Activated CD8-positive, alpha-beta memory T cell treated with anti-CD3 and anti-CD28 coated beads for 36 hours (primary cell): ENCODE measurements at regions not wholly inside any gene's neighbourhood (a gene's known extent, or its start where the extent isn't known, plus 50 kb on each side); places are given as distances from the start of the nearest gene placed in this dataset.
"Not testable (repeated sequence)": the region's sequence is repeated elsewhere in the genome, so short reads cannot be mapped to it uniquely, and the experiment has no call there.

ENCODE experiments used
- CTCF ChIA-PET: fragments of 350-600 bp; sonication (Branson Sonifier 250); formaldehyde crosslinking; loops from one replicate; lab custom pipeline; 2021; ENCODE audit warnings: antibody characterized with exemption; lab: Charles Lee
- POLR2A ChIA-PET: fragments of 350-600 bp; sonication (Branson Sonifier 250); formaldehyde crosslinking; loops from one replicate; lab custom pipeline; 2021; ENCODE audit warnings: antibody characterized with exemption; lab: Charles Lee

- POLR2A ChIA-PET = no interaction called here
- CTCF ChIA-PET = no interaction called here
Observed at GRCh38 chr9:11595756-11596155, 983.0 kb upstream of the PTPRD start.

GRCh38 chr9:11618241-11618805 lies 1005.5 kb upstream of the PTPRD start:
- POLR2A ChIA-PET = no interaction called here
- CTCF ChIA-PET = no interaction called here

GRCh38 chr9:11632691-11633090 lies 1019.9 kb upstream of the PTPRD start:
- ChIA-PET CTCF (no interaction called here), POLR2A (no interaction called here)

GRCh38 chr9:11646831-11647230 lies 1034.0 kb upstream of the PTPRD start:
- ChIA-PET POLR2A (no interaction called here), CTCF (no interaction called here)

DNA sequence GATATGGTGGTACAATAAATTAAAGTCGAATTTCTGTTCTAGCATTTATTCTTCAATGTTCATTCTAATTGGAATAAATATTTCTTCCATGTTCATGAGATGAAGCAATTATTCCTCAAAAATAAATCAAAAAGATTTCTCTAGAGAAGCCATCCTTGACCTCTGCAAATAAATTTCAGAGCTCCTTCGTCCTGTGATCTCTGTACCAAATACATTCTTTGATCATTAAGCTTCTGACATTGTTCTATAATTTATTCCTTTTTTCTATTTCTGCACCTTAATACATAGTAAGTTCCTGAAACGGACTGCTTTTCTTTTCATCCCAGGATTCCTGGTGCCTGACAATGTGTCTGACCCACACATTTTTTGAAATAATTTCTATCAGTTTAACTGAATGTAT lies 1039.3 kb upstream of the TYRP1 start:
- ChIA-PET POLR2A (no interaction called here), CTCF (no interaction called here)

DNA sequence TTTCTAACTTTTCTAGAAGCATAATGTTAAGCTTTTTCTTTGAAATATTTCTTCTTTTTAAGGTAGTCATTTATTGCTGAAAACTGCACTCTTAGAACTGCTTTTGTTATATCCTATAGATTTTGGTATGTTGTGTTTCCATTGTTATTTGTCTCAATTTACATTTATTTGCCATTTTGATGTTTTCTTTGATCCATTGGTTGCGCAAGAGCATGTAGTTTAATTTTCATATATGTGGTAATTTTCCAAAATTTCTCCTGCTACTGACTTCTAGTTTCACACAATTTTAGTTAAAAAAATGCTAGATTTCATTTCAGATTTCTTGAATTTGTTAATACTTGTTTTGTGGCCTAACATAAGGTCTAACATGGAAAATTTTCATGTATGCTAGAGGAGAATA lies 1029.3 kb upstream of the TYRP1 start:
- POLR2A ChIA-PET = no interaction called here
- CTCF ChIA-PET = no interaction called here

DNA sequence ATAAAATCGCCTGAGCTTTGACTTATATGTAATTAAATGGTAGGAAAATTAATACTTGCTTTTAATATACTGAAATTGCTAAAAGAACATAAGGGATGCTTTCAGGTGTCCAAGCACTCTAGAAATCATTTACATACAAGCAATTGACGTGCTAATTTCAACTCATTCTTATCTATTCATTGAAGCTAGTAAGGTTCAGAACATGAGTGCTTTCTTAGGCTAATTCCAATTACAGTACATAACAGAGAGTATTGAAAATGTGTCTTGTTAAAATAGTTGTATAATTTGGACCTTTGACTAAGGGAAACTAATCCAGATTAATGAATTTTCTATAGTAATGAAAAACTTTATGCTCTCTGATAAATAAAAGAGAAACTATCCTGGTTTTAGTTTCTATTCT lies 1016.4 kb upstream of the TYRP1 start:
- ChIA-PET POLR2A (no interaction called here), CTCF (interaction anchor here (1.2 kb wide), 1 partner anchor 12 kb away, joined by 3 read pairs; no protein-coding TSS in a partner anchor)

DNA sequence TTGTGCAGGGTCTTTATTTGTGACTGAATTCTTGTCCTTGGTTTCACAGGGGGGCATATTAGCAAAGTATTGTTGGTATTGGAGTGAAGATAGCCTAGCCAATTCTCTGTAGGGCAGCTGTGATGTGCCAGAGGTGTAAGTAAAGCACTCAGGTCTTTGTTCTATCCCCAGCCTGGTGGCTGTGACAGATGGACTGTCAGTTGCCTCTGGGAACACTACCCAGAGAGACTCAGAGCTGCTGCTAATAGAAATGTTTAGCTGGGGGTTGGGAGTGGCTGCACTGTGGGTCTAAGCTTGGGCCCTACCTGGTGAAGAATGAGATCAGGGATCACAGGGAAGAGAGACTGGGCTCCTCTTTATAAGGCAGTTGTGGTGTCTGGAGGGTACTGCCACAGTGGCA lies 1006.5 kb upstream of the TYRP1 start:
- POLR2A ChIA-PET = no interaction called here
- CTCF ChIA-PET = no interaction called here

GRCh38 chr9:11697126-11697525 lies 996.1 kb upstream of the TYRP1 start:
- POLR2A ChIA-PET = no interaction called here
- CTCF ChIA-PET = no interaction called here

DNA sequence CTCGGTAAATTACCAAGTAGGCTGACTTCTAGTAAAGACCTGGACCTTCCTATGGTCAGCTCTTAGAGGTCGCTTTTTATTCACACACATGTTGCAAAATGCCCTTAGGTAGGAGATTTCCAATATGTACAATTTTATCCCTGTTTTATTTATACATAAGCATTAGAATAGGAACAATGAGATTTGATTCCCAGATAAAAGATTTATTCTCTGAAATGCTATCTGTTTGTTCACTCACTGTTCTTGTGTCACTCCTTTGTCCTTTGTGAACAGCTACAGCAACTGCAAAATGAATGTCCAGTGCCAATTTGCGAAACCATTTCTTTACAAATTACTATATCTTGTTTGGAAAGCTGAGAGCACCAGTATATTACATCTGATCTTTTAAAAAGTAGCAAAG lies 991.5 kb upstream of the TYRP1 start:
- CTCF ChIA-PET = no interaction called here
- POLR2A ChIA-PET = no interaction called here

DNA sequence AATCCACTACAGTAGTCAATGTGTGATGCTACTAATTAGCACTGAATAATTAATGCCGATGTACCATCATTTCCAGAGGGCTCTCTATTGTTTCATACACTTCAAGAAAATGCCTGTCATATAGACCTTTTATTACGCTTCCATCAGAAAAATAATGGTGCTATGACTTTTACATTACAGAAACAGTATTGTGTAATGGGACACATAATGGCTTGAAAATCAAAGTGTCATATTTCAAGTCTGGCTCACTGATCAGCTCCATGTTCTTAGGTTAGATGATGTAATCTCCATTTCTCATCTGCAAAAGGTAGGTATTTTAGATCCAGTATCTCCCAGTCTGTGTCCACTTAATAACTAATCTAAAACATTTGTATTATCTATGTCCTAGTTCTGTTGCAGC lies 990.6 kb upstream of the TYRP1 start:
- ChIA-PET CTCF (no interaction called here), POLR2A (no interaction called here)

DNA sequence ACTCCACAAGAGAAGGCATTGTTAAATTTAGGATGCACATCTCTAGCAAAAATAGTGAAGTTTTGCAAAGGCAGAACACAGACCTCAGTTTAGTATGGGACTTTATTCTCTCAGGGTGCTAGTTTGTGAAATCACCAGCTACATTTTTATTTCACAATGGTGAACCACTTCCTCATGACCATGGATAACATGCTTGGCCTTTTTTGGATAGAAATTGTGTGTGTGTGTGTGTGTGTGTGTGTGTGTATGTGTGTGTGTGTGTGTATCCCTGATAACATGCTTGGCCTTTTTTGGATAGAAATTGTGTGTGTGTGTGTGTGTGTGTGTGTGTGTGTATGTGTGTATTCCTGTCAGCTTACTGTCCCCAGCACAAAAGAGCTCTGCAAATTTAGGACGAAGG lies 989.0 kb upstream of the TYRP1 start:
- CTCF ChIA-PET, POLR2A ChIA-PET: not testable (repeated sequence)

GRCh38 chr9:11708899-11709298 lies 984.3 kb upstream of the TYRP1 start:
- POLR2A ChIA-PET = no interaction called here
- CTCF ChIA-PET = no interaction called here

DNA sequence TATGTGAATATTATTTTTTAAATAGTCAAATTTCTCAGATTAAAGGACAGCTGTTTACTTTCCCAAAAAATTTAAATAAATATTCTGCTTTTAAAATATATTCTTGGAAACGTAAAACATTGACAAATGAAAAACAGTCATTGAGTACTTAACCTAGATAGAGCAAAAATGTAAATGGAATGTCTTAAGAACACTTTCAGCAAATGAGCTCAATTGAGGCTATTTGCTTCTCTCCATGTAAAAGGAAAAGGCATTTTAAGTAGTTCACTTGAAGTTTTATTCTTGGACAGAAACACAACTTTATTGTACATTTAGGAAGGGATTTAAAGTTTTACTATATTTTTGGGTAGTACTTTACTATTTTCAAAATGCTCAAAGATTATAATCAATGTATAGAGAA lies 983.6 kb upstream of the TYRP1 start:
- ChIA-PET POLR2A (no interaction called here), CTCF (no interaction called here)

DNA sequence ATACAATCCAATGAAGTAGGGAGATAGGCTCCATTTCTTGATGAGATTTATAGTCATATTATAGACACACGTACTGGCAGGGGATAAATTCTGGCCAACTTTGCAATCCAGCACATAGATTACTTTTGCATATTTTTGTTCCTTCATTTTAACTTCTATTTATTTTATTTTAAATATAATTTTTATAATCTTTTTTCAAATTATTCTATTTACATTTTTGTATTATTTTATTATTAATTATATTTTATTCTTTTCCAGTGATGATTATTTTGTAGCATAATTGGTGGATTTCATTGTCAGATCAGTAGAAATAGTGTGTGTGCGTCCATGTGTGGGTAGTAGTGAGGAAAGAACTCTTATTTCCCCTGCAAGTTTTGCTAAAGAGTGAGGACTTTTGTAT lies 980.1 kb upstream of the TYRP1 start:
- POLR2A ChIA-PET = no interaction called here

GRCh38 chr9:11722957-11723356 lies 970.2 kb upstream of the TYRP1 start:
- ChIA-PET CTCF (no interaction called here), POLR2A (no interaction called here)

More for the DNA sequence above, 980.1 kb upstream of the TYRP1 start:
- CTCF ChIA-PET = no interaction called here

DNA sequence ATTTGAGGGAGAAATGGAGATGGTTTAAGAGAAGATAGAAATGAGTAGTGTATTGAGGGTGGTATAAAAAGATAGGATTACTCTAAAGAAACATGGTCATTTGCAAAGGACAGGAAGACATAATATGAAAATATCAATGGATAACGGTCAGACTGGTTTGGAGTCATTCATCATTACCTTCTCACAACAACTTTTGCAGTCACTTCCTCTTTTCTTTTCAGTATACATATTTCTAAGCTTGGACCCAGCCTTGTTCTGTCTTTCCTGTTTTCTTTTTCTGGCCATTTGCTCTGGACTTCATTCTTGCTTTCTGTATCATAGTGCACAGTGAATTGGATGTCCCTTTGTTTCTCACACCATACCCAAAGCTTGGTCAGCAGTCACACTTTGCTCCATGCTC lies 966.5 kb upstream of the TYRP1 start:
- POLR2A ChIA-PET = no interaction called here
- CTCF ChIA-PET = no interaction called here

DNA sequence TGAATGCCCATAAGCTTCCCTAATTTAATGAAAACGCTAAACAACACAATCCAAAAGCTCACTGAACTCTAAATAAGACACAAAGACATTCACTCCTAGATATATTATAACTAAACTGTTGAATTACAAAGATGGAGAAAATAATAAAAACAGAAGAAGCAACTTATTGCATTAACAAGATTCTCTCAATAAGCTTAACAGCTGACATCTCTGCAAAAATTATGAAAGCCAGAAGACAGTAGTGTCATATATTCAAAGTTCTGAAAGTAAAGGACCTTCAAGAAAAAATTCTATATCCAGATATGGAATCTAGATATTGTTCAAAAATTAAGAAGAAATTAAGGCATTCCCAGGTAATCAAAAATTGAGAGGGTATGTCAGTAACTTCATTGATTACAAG lies 957.8 kb upstream of the TYRP1 start:
- ChIA-PET POLR2A (no interaction called here), CTCF (no interaction called here)

DNA sequence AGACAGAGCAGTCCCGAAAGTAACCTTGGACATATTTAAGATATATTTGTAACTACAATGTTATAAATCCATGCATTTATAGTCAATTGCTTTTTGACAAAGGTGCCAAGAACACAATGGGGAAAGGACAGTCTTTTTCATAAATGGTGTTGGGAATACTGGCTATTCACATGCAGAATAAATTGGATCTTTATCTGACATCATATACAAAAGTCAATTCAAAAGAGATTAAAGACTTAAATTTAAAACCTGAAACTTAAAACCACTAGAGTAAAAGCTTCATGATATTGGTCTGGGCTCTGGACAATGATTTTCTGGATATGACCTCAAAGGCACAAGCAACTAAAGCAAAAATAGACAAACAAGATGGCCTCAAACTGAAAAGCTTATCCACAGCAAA lies 950.7 kb upstream of the TYRP1 start:
- ChIA-PET POLR2A (no interaction called here), CTCF (no interaction called here)

DNA sequence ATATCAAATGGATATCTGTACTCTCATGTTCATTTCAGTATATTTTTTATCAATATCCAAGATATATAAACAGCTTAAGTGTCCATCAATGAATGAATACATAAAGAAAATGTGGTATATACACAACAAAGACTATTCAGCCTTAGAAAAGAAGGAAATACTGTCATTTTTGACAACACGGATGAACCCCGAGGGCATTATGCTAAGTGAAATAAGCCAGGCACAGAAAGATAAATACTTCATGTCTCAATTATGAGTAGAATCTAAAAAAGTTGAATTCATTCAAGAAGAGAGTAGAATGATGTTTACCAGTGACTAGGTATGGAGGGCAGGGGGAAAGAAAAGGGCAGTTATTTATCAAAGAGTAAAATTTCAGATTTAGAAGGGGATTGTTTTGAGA lies 949.8 kb upstream of the TYRP1 start:
- POLR2A ChIA-PET = no interaction called here
- CTCF ChIA-PET = no interaction called here

DNA sequence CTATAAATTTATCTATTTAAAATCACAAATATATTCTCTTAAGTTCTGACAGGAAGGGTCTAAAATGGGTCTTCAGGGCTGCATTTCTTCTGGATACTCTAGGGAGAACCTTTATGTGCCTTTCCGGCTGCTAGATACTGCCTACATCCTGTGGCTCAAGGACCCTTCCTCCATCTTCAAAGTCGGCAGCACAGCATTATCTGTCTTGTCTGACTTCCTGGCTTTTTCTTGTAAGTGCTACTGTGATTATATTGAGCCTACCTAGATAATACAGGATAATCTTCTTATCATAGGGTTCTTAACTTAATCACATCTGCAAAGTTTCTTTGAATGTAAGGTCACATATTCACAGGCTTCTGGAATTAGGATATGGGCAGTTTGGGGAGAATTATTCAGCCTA lies 943.8 kb upstream of the TYRP1 start:
- POLR2A ChIA-PET = no interaction called here
- CTCF ChIA-PET = no interaction called here

GRCh38 chr9:11755951-11756350 lies 937.2 kb upstream of the TYRP1 start:
- ChIA-PET CTCF (no interaction called here), POLR2A (no interaction called here)
